GM18858 (cell line): ENCODE measurements at regions not wholly inside any gene's neighbourhood (a gene's known extent, or its start where the extent isn't known, plus 50 kb on each side); places are given as distances from the start of the nearest gene placed in this dataset.
"Not testable (repeated sequence)": the region's sequence is repeated elsewhere in the genome, so short reads cannot be mapped to it uniquely, and the experiment has no call there.

Experiments used
- ATAC-seq: cut with Tn5 transposase; IDR thresholded peaks from one replicate; pipeline ENCODE4 v1.9.1; 2021; ENCODE audit not compliant: unreplicated experiment

- not testable (repeated sequence) for ATAC-seq
Observed at GRCh38 chr10:46095943-46096342, 49.9 kb upstream of the MSMB start.

GRCh38 chr10:46096446-46096845, 50.4 kb upstream of the MSMB start:
- ATAC-seq: no peak

- ATAC-seq: no peak
Observed at GRCh38 chr10:46096909-46097575, 51.0 kb upstream of the MSMB start.

- ATAC-seq: no peak
Observed at GRCh38 chr10:46097576-46098317, 51.7 kb upstream of the MSMB start.

- no peak for ATAC-seq
Observed at GRCh38 chr10:46098386-46098785, 52.3 kb upstream of the MSMB start.

GRCh38 chr10:46098925-46099324, 52.9 kb upstream of the MSMB start:
- ATAC-seq: not testable (repeated sequence)

GRCh38 chr10:46104071-46104585, 58.1 kb upstream of the MSMB start:
- no peak for ATAC-seq

- ATAC-seq: not testable (repeated sequence)
Observed at GRCh38 chr10:46105416-46105815, 59.3 kb upstream of the MSMB start.

- not testable (repeated sequence) for ATAC-seq
Observed at GRCh38 chr10:46105856-46106409, 59.9 kb upstream of the MSMB start.

GRCh38 chr10:46106410-46107255, 60.6 kb upstream of the MSMB start:
- ATAC-seq: peak; percentile 84

GRCh38 chr10:46108158-46108499, 62.1 kb upstream of the MSMB start:
- not testable (repeated sequence) for ATAC-seq

GRCh38 chr10:46154271-46154670, 108.2 kb upstream of the MSMB start:
- ATAC-seq: not testable (repeated sequence)

GRCh38 chr10:46154683-46155082, 108.6 kb upstream of the MSMB start:
- not testable (repeated sequence) for ATAC-seq

- not testable (repeated sequence) for ATAC-seq
Observed at GRCh38 chr10:46156866-46157265, 110.8 kb upstream of the MSMB start.

- ATAC-seq: no peak
Observed at GRCh38 chr10:46169736-46170135, 117.1 kb upstream of the ANTXRL start.

GRCh38 chr10:46170789-46171188, 116.0 kb upstream of the ANTXRL start:
- ATAC-seq: no peak

GRCh38 chr10:46171661-46172060, 115.1 kb upstream of the ANTXRL start:
- no peak for ATAC-seq

GRCh38 chr10:46175296-46175695, 111.5 kb upstream of the ANTXRL start:
- ATAC-seq: no peak

GRCh38 chr10:46175831-46176230, 111.0 kb upstream of the ANTXRL start:
- ATAC-seq: no peak

GRCh38 chr10:46187431-46187830, 99.4 kb upstream of the ANTXRL start:
- ATAC-seq: not testable (repeated sequence)

GRCh38 chr10:46197050-46197449, 89.7 kb upstream of the ANTXRL start:
- no peak for ATAC-seq
